Cardiac fibroblast (primary cell): ENCODE measurements at regions not wholly inside any gene's neighbourhood (a gene's known extent, or its start where the extent isn't known, plus 50 kb on each side); places are given as distances from the start of the nearest gene placed in this dataset.
A peak's percentile ranks its signal among the peaks of the same experiment; 100 is the strongest.

Experiments used
- DNase-seq, 2 donors: peaks; one replicate each; pipeline versions ENCODE4 v3.0.0 to v3.0.0-alpha.2; 2010; ENCODE audit warnings: low read depth in 2 of 2
- H3K4me3 ChIP-seq, 2 donors: replicated peaks in 1 of 2; 1 replicate in 1 of 2; 2 replicates in 1 of 2; pipeline ENCODE4 v1.5.1; 2011; ENCODE audit warnings: low read depth in 2 of 2, low read length in 2 of 2, mild to moderate bottlenecking in 2 of 2, moderate library complexity in 1 of 2
- TF ChIP-seq, protein P1 (sequence below): IDR thresholded peaks from one replicate; pipeline ENCODE4 v1.5.1; 2011; ENCODE audit warnings: low read depth, mild to moderate bottlenecking, low read length, inconsistent platforms

- no peak overlapping the region for H3K4me3 ChIP-seq
- TF ChIP-seq, protein P1, sequence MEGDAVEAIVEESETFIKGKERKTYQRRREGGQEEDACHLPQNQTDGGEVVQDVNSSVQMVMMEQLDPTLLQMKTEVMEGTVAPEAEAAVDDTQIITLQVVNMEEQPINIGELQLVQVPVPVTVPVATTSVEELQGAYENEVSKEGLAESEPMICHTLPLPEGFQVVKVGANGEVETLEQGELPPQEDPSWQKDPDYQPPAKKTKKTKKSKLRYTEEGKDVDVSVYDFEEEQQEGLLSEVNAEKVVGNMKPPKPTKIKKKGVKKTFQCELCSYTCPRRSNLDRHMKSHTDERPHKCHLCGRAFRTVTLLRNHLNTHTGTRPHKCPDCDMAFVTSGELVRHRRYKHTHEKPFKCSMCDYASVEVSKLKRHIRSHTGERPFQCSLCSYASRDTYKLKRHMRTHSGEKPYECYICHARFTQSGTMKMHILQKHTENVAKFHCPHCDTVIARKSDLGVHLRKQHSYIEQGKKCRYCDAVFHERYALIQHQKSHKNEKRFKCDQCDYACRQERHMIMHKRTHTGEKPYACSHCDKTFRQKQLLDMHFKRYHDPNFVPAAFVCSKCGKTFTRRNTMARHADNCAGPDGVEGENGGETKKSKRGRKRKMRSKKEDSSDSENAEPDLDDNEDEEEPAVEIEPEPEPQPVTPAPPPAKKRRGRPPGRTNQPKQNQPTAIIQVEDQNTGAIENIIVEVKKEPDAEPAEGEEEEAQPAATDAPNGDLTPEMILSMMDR, result no peak
- DNase-seq, result no peak
Measured at GRCh38 chr18:49731860-49732311, 81.4 kb downstream of the ACAA2 start.

- H3K4me3 ChIP-seq, result no peak overlapping the region
- TF ChIP-seq, protein P1, result no peak
- no peak for DNase-seq
Measured at GRCh38 chr18:49731421-49731841, 81.9 kb downstream of the ACAA2 start.

GRCh38 chr18:49730951-49731391 lies 82.4 kb downstream of the ACAA2 start:
- DNase-seq, result no peak
- TF ChIP-seq, protein P1, result no peak
- no peak overlapping the region for H3K4me3 ChIP-seq

- DNase-seq, result peak; percentile 56 to 69
- TF ChIP-seq, protein P1, result peak; percentile 92
- no peak overlapping the region for H3K4me3 ChIP-seq
Measured at GRCh38 chr18:49728542-49728941, 84.8 kb downstream of the ACAA2 start.

DNA sequence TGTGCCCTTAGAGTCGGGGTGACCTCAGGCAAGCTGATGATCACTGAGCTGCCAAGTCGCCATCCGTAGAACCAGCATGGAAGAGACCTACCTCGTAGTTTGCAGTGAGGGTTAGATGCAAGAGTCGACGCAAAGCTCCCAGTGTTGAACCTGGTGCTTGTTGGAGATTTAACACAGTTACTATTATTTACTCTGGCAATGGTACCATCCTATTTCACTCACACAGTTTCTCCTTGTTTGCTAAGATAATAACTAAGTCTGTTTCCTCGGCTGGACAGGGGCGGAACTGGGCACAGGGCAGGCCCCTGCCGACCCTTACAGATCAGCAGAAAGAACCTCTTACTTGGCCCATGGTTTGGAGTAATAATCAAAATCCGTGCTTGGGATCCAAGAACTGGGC lies 85.5 kb downstream of the ACAA2 start:
- TF ChIP-seq, protein P1, result no peak
- H3K4me3 ChIP-seq, result no peak overlapping the region
- DNase-seq, result no peak

GRCh38 chr18:49726675-49726963 lies 86.7 kb downstream of the ACAA2 start:
- TF ChIP-seq, protein P1, result no peak
- no peak overlapping the region for H3K4me3 ChIP-seq

More at GRCh38 chr18:49726675-49726963, 86.7 kb downstream of the ACAA2 start:
- DNase-seq, result peak in 1 of 2 donors; percentile 73
